GM06990 (cell line): ENCODE measurements at regions not wholly inside any gene's neighbourhood (a gene's known extent, or its start where the extent isn't known, plus 50 kb on each side); places are given as distances from the start of the nearest gene placed in this dataset.

Experiments used
- DNase-seq: peaks from one replicate; pipeline ENCODE4 v3.0.0-alpha.2; 2011; ENCODE audit not compliant: insufficient read length; ENCODE audit errors: extremely low read depth
- H3K27me3 ChIP-seq: replicated peaks from 2 replicates; pipeline ENCODE4 v1.6.0; 2011; ENCODE audit warnings: low read length; ENCODE audit not compliant: control insufficient read depth, insufficient read depth
- H3K36me3 ChIP-seq: 2 replicates; pipeline ENCODE4 v1.5.1; 2011; ENCODE audit warnings: low read length; ENCODE audit not compliant: control insufficient read depth, insufficient read depth
- H3K4me3 ChIP-seq: replicated peaks from 2 replicates; pipeline ENCODE4 v1.5.1; 2011; ENCODE audit warnings: low read depth, mild to moderate bottlenecking, control low read depth, low read length
- CTCF ChIP-seq: IDR thresholded peaks from 2 replicates; pipeline ENCODE4 v1.5.1; 2011; ENCODE audit warnings: low read length, control low read depth, mild to moderate bottlenecking, inconsistent platforms; ENCODE audit not compliant: insufficient read depth, poor library complexity, severe bottlenecking

GRCh38 chr4:155593793-155594192 is 72.9 kb upstream of the GUCY1A1 start:
- TF ChIP-seq CTCF, result no peak
- H3K36me3 ChIP-seq, result no peaks in the 10 kb centered on the region
- H3K4me3 ChIP-seq, result no peak overlapping the region
- no peak for DNase-seq
- H3K27me3 ChIP-seq, result no peaks in the 10 kb centered on the region

- no peak for TF ChIP-seq CTCF
- no peak for DNase-seq
- H3K27me3 ChIP-seq, result no peaks in the 10 kb centered on the region
These were observed 73.7 kb upstream of the GUCY1A1 start for GRCh38 chr4:155592938-155593297.

GRCh38 chr4:155592179-155592937 is 74.3 kb upstream of the GUCY1A1 start:
- DNase-seq, result no peak
- H3K27me3 ChIP-seq, result no peaks in the 10 kb centered on the region
- no peak for TF ChIP-seq CTCF

More at GRCh38 chr4:155592938-155593297, 73.7 kb upstream of the GUCY1A1 start:
- H3K4me3 ChIP-seq, result no peak overlapping the region
- no peaks in the 10 kb centered on the region for H3K36me3 ChIP-seq

GRCh38 chr4:155591738-155592143 is 74.9 kb upstream of the GUCY1A1 start:
- no peak for TF ChIP-seq CTCF
- Histone ChIP-seq H3K27me3 (no peaks in the 10 kb centered on the region), H3K36me3 (no peaks in the 10 kb centered on the region), H3K4me3 (no peak overlapping the region)
- DNase-seq, result no peak

More at GRCh38 chr4:155592179-155592937, 74.3 kb upstream of the GUCY1A1 start:
- no peak overlapping the region for H3K4me3 ChIP-seq
- no peaks in the 10 kb centered on the region for H3K36me3 ChIP-seq

GRCh38 chr4:155590796-155591585 is 75.7 kb upstream of the GUCY1A1 start:
- Histone ChIP-seq H3K4me3 (no peak overlapping the region), H3K27me3 (no peaks in the 10 kb centered on the region), H3K36me3 (no peaks in the 10 kb centered on the region)
- no peak for DNase-seq
- no peak for TF ChIP-seq CTCF
